BE2C (cell line): ENCODE measurements at regions not wholly inside any gene's neighbourhood (a gene's known extent, or its start where the extent isn't known, plus 50 kb on each side); places are given as distances from the start of the nearest gene placed in this dataset.

Source experiments
- DNase-seq: peaks from one replicate; pipeline ENCODE4 v3.0.0-alpha.2; 2020
- H3K27me3 ChIP-seq: fragments of 250-450 bp; sonication (Bioruptor Pico); 2 replicates; pipeline ENCODE4 v1.5.1; 2020; ENCODE audit warnings: mild to moderate bottlenecking
- H3K36me3 ChIP-seq: fragments of 250-450 bp; sonication (Bioruptor Pico); 2 replicates; pipeline ENCODE4 v1.5.1; 2020; ENCODE audit warnings: mild to moderate bottlenecking
- H3K4me1 ChIP-seq: fragments of 250-450 bp; sonication (Bioruptor Pico); 2 replicates; pipeline ENCODE4 v1.5.1; 2020
- H3K4me3 ChIP-seq: 2 replicates; pipeline ENCODE4 v1.5.1; 2011; ENCODE audit warnings: low read depth, low read length
- H3K9me3 ChIP-seq: fragments of 250-450 bp; sonication (Bioruptor Pico); 2 replicates; pipeline ENCODE4 v1.5.1; 2020
- TF ChIP-seq, protein P1 (sequence below): IDR thresholded peaks from 2 replicates; pipeline ENCODE4 v1.5.1; 2012; ENCODE audit warnings: mild to moderate bottlenecking, low read depth, low read length

DNA sequence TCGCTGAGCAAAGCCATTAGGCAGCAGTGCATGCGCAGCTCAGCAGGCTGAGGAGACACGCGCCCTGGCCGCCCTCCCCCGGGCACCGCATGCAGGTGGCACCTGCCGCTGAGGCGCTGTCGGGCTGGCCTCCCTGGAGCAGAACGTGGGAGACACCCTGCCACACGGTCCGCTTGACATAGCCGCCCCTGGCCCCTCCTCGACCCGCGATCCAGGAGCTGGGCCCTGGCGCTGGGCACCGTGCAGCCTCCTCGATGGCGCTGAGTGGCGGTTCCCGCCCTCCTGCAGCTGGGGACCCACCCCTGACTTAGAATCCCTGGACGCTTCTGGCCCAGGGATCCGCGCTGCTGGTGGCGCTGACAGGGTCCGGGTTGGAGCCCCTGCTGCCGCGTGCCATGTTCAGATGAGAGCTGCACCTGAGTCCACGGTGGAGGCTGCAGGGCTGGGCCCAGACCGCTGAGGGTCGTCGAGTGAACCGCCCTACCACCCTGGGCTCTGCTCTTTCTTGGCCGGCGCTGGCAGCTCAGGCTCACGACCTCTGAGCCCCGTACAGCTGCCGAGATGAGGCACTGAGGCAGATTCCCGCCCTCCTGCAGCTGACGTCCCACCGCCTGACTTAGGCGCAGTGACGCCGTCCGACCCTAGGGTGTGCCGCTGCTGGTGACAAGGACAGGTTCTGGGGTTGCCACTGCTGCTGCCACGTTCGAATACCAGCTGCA lies 116.8 kb downstream of the OR13A1 start:
- Histone ChIP-seq H3K4me1 (no peaks in the 10 kb centered on the region), H3K27me3 (no peaks in the 10 kb centered on the region), H3K9me3 (no peaks in the 10 kb centered on the region), H3K36me3 (no peaks in the 10 kb centered on the region), H3K4me3 (no peak overlapping the region)
- TF ChIP-seq, protein P1, sequence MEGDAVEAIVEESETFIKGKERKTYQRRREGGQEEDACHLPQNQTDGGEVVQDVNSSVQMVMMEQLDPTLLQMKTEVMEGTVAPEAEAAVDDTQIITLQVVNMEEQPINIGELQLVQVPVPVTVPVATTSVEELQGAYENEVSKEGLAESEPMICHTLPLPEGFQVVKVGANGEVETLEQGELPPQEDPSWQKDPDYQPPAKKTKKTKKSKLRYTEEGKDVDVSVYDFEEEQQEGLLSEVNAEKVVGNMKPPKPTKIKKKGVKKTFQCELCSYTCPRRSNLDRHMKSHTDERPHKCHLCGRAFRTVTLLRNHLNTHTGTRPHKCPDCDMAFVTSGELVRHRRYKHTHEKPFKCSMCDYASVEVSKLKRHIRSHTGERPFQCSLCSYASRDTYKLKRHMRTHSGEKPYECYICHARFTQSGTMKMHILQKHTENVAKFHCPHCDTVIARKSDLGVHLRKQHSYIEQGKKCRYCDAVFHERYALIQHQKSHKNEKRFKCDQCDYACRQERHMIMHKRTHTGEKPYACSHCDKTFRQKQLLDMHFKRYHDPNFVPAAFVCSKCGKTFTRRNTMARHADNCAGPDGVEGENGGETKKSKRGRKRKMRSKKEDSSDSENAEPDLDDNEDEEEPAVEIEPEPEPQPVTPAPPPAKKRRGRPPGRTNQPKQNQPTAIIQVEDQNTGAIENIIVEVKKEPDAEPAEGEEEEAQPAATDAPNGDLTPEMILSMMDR: no peak
- DNase-seq: no peak

DNA sequence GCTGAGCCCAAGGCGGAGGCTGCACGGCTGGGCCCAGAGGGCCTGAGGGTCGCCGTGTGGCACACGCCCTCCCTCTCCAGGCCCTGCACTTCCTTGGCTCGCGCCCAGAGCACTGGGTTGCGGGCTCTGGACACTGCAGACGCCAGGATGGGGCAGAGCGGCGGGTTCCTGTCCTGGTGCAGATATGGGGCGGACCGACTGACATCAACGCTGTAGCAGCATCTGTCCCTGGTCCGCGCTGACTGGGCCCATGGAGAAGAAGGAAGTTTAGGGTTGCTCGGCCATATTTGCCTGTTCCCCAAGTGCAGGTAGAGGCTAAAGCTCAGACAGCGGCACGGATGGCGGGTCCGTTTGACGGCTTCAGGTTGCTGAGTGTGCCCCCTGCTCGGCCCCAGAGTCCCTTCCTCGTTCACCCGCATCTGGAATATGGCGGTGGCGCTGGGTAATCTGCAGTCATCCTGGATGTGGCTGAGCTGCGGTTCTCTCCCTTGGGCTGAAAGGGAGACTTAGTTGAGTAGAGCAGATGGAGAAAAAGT lies 116.1 kb downstream of the OR13A1 start:
- TF ChIP-seq, protein P1: no peak
- Histone ChIP-seq H3K4me1 (no peaks in the 10 kb centered on the region), H3K27me3 (no peaks in the 10 kb centered on the region), H3K9me3 (no peaks in the 10 kb centered on the region), H3K36me3 (no peaks in the 10 kb centered on the region), H3K4me3 (no peak overlapping the region)
- DNase-seq: no peak

DNA sequence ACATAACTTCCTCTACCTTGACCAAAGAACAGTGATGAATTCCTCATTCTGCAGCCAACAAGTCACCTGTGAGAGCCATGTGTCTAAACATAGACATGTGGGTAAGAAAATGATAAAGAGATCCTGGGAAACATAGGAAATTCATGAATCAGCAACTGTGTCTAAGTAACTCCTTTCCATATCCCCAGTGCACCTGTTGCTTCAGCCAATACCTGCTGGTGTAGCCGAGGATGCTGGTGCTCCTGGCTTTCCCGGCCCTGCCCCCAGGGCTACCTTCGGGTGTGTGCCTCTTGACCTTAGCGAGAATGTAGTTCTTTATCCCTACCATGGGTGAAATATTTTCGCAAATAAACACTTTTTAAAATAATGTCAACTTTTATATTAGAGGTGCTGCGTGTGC lies 114.1 kb downstream of the OR13A1 start:
- H3K9me3 ChIP-seq: no peaks in the 10 kb centered on the region
- H3K4me3 ChIP-seq: no peak overlapping the region
- no peaks in the 10 kb centered on the region for H3K4me1 ChIP-seq
- DNase-seq: no peak
- H3K27me3 ChIP-seq: no peaks in the 10 kb centered on the region
- TF ChIP-seq, protein P1: no peak
- H3K36me3 ChIP-seq: no peaks in the 10 kb centered on the region

DNA sequence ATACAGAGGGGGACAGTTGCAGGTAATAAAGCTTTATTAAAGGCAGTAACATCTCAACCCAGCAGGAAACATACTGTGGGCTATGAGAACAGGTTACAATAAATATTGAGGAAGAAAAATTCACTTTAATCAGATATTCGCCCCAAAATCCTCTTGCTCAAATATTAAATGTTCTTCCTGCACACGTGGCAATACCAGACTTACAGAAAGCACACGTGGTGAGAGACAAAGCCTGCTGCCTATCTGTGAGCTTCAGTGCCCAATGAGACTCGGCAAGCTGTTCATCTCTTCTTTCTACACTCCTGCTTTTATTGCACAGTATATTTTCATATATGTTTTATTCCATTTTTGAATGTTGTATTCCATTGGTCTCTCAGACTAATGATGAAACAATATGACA lies 113.2 kb downstream of the OR13A1 start:
- no peaks in the 10 kb centered on the region for H3K27me3 ChIP-seq
- DNase-seq: no peak
- no peaks in the 10 kb centered on the region for H3K4me1 ChIP-seq
- TF ChIP-seq, protein P1: no peak
- H3K4me3 ChIP-seq: no peak overlapping the region
- H3K36me3 ChIP-seq: no peaks in the 10 kb centered on the region
- no peaks in the 10 kb centered on the region for H3K9me3 ChIP-seq

DNA sequence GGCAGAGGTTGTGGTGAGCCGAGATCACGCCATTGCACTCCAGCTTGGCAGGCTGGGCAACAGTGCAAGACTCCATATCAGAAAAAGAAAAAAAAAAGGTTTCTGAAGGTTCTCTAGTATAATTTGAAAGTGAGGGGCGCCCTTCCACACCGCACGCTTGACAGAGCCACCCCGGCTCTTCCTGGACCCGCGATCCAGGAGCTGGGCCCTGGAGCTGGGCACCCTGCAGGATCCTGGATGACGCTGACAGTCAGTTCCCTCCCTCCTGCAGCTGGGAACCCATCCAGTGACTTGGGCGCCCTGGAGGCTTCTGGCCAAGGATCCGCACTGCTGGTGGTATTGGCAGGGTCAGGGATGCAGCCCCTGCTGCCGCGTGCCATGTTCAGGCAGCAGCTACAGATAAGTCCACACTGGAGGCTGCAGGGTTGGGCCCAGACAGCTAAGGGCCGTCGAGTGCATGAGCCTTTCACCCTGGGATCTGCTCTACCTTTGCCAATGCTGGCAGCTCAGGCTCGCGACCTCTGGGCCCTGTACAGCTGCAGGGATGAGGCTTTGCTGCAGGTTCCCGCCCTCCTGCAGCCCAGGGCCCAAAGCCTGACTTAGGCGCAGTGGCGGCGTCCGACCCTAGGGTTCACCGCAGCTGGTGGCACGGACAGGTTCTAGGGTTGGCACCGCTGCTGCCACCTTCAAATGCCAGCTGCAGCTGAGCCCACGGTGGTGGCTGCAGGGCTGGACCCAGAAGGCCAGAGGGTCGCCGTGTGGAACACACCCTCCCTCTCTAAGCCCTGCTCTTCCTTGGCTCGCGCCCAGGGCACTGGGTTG lies 110.2 kb downstream of the OR13A1 start:
- H3K9me3 ChIP-seq: no peaks in the 10 kb centered on the region
- no peak for DNase-seq
- TF ChIP-seq, protein P1: no peak
- H3K36me3 ChIP-seq: no peaks in the 10 kb centered on the region
- H3K27me3 ChIP-seq: no peaks in the 10 kb centered on the region
- H3K4me3 ChIP-seq: no peak overlapping the region
- no peaks in the 10 kb centered on the region for H3K4me1 ChIP-seq

DNA sequence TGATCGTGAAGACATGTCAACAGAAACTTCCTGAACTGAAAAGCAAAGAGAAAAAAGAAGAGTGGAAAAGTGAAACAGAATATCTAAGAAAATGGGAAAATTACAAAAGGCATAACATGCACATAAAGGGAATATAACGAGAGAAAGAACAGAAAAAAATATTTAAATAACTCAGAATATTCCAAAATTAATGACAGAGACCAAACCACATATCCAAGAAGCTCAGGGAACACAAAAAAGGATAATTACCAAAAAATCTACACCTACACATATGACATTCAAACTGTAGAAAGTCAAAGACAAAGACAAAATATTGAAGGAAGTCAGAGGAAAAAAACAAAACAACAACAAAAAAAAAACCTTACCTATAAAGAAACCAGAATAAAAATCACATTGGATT lies 105.5 kb downstream of the OR13A1 start:
- no peak for DNase-seq
- H3K36me3 ChIP-seq: no peaks in the 10 kb centered on the region

More for the DNA sequence above, 105.5 kb downstream of the OR13A1 start:
- no peaks in the 10 kb centered on the region for H3K4me1 ChIP-seq
- H3K4me3 ChIP-seq: no peak overlapping the region
- H3K9me3 ChIP-seq: no peaks in the 10 kb centered on the region
- no peaks in the 10 kb centered on the region for H3K27me3 ChIP-seq
- TF ChIP-seq, protein P1: no peak
